CMK (cell line): ENCODE measurements at regions not wholly inside any gene's neighbourhood (a gene's known extent, or its start where the extent isn't known, plus 50 kb on each side); places are given as distances from the start of the nearest gene placed in this dataset.

ENCODE experiments used
- DNase-seq: peaks from one replicate; pipeline ENCODE4 v3.0.0-alpha.2; 2010; ENCODE audit warnings: low read depth

- DNase-seq = no peak
Observed at GRCh38 chr3:126266850-126267168, 86.4 kb upstream of the ALDH1L1 start.

GRCh38 chr3:126266291-126266840 lies 86.0 kb upstream of the ALDH1L1 start:
- no peak for DNase-seq

- no peak for DNase-seq
Observed at GRCh38 chr3:126264952-126265351, 84.6 kb upstream of the ALDH1L1 start.

DNA sequence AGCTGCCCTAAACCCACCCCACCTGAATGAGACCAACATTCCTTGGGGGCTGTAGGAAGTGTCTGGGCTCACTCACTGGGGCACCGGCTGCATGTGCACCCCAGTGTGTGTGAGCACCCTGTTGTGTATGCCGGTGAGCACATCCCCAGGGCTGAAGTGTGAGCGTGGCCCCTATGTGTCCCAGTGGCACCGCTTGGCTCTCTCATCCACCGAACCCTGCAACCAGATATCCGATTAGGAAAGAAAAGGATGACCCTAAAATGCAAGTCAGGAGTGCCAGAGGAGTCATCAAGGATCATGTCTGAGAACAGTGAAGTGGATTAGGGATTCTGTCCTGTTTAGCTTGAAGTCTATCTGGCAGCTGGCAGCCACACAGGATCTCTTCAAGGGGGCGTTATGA lies 84.0 kb upstream of the ALDH1L1 start:
- DNase-seq = no peak

- DNase-seq = no peak
Observed at GRCh38 chr3:126263971-126264370, 83.6 kb upstream of the ALDH1L1 start.

GRCh38 chr3:126263539-126263938 lies 83.2 kb upstream of the ALDH1L1 start:
- no peak for DNase-seq

GRCh38 chr3:126262227-126262626 lies 81.8 kb upstream of the ALDH1L1 start:
- no peak for DNase-seq

GRCh38 chr3:126261037-126261436 lies 80.7 kb upstream of the ALDH1L1 start:
- DNase-seq = peak; percentile 20

GRCh38 chr3:126259411-126260391 lies 79.3 kb upstream of the ALDH1L1 start:
- no peak for DNase-seq

DNA sequence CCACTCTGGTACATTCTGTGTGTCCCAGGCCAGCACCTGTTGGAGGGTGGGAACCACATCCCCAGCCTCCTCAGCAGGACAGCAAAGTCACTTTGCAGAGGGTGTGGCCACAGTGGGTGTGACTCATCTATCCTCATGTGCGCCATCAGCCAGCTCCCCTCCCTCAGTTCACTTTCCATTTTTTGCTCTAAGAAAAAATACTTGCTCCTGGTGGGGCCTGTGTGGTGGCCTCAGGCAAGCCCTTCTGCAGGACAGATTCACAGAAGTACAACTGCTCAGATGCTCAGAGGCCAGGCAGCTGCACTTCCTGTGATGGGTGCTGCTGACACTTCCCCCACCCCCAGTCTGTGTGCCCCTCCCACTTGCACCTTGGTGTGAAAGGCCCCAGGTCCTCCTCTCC lies 78.3 kb upstream of the ALDH1L1 start:
- DNase-seq = no peak

DNA sequence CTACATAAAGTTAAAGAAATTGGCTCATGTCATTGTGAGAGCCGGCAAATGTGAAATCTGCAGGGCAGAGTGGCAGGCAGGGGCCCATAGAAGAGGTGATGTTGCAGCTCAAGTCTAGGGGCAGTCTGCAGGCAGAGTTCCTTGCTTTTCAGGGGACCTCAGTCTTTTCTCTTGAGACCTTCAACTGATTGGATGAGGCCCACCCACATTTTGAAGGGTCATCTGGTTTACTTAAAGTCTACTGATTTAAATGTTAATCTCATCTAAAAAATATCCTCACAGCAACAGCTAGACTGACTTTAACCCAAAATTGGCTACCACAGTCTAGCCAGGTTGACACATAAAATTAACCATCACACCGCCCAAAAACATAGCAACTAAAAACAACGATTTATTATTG lies 77.6 kb upstream of the ALDH1L1 start:
- DNase-seq = no peak

GRCh38 chr3:126257174-126257573 lies 76.8 kb upstream of the ALDH1L1 start:
- DNase-seq = no peak

DNA sequence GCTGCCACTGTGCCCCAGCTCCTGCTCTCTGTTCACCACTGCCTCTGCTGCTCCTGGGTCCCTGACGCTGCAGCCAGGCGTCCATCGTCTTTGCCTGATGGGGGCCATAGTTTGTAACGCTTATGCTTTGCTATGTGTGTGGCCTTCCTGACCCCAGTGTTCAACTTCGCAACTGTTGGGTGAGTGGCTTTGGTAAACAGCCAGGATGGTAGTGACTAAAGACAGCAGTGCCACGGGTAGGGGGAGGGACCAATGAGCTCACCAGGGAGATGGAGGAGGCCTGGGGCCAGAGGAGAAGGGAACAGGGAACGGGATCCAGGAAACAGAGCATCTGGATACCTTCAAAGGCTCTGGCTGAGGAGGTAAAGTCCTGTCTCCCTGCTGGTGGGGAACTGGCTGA lies 75.9 kb upstream of the ALDH1L1 start:
- no peak for DNase-seq

- no peak for DNase-seq
Observed at GRCh38 chr3:126253072-126253471, 72.7 kb upstream of the ALDH1L1 start.

DNA sequence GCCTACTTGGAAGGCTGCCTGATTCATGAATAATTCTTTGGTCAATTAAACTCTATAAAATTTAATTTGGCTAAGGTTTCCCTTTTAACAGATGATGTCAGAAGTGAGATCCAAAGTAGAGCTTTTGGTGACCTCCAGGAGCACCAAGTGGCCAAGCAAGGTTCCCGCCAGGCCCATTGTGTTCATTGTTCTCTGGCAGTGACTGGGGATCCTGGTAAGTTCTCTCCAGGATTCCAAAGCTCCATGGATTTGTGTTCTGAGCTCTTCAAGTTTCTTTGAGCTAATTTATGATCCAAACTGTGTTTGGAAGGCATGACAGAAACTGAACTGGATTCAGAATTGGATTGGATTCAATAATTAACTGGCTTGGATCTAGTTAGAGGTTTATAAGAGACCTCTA lies 72.0 kb upstream of the ALDH1L1 start:
- no peak for DNase-seq

DNA sequence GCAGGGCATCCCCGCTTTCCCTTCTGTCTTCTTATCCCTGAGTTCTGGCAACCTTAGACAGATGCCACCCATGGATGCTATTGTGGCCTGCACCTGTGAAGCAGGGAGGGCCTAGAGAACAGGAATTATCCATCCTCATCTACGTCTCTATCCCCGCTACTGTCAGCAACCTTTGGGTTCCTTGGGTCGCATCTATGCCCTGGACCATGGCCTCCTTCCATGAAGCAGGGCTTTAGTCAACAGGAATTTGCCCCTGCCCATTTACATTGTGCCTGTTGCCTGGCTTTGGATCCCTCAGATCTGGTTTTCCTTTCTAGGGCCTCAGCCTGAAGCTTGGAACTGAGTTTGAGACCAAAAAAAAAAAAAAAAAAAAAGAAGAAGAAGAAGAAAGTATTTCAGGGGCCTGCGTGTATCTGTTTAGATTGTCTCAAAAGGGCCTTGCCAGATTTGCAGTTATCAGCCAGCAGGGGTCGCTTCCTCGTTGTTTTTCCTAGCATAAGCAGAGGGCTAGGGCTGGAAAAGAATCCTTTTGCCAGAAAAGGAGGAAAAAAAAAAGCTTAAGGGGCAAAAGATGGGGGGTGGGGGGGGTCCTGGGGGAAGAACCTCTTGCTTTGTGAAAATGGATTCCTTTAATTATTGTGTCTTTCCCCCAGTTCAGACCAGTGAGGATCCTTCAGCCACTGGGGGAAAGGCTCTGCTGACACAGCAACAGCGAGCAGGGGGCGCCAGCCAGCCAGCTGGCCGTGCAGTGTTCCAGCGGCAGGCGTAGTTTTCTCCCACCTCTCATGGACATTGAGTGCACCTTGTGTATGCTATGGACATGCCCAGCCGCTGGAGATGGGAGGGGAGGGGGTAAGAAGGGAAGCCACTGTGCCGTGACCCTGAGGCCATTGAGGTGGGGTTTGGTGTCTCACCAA lies 65.7 kb upstream of the ALDH1L1 start:
- no peak for DNase-seq
